HCT116 (cell line): ENCODE measurements at regions not wholly inside any gene's neighbourhood (a gene's known extent, or its start where the extent isn't known, plus 50 kb on each side); places are given as distances from the start of the nearest gene placed in this dataset.

Source experiments
- ATAC-seq: fragments of 200-7000 bp; cut with Tn5 transposase; 2 replicates; pipeline ENCODE4 v1.9.1; 2020; ENCODE audit warnings: mild to moderate bottlenecking, moderate library complexity
- BruUV-seq: library from RNA; stranded (reverse); fragments of 400-500 nt; replicated peaks from 2 replicates; lab custom pipeline; 2021; lab: Mats Ljungman, UMichigan
- CTCF ChIA-PET: fragments of 300-600 bp; sonication (Branson Sonifier 250); formaldehyde crosslinking; loops from one replicate; lab custom pipeline; 2021; ENCODE audit warnings: antibody characterized with exemption; lab: Charles Lee
- POLR2A ChIA-PET: fragments of 300-600, 350-600 bp; sonication (Branson Sonifier 250); formaldehyde crosslinking; loops from one replicate; lab custom pipeline; 2021; ENCODE audit warnings: antibody characterized with exemption; lab: Charles Lee
- RAD21 ChIA-PET, 2 experiments: fragments of 300-600 bp; sonication (Branson Sonifier 250); formaldehyde crosslinking; loops; one replicate each; lab custom pipeline; 2023; ENCODE audit warnings: low total read pairs in 2 of 2; ENCODE audit not compliant: uncharacterized antibody in 2 of 2, unreplicated experiment in 2 of 2, low non-redundant PET in 1 of 2; lab: Charles Lee
- DNase-seq: peaks from one replicate; pipeline ENCODE4 v3.0.0-alpha.2; 2010; ENCODE audit warnings: low read depth, low spot score
- H2AFZ ChIP-seq: fragments of 200-600 bp; shearing (Covaris generic), sonication (generic); 2 replicates; pipeline ENCODE4 v1.6.1; 2017; ENCODE audit warnings: low read depth, mixed run types, mixed read lengths, antibody characterized with exemption, low read length; ENCODE audit not compliant: poor library complexity, severe bottlenecking
- H3K27ac ChIP-seq: 2 replicates; pipeline ENCODE4 v1.5.1; 2012; ENCODE audit warnings: low read depth, low read length
- H3K27me3 ChIP-seq: fragments of 200-600 bp; sonication (generic); 2 replicates; pipeline ENCODE4 v1.6.1; 2016; ENCODE audit warnings: mixed run types, low read length, mixed read lengths; ENCODE audit not compliant: insufficient read depth
- H3K36me3 ChIP-seq, 2 experiments: fragments of 200-500 bp in 1 of 2; fragments of 200-600 bp in 1 of 2; sonication (Bioruptor generic) in 1 of 2; sonication (generic) in 1 of 2; 2 replicates each; pipeline versions ENCODE4 v1.5.1 to v1.6.1; 2014 to 2016; ENCODE audit warnings: low read length in 2 of 2, inconsistent platforms in 1 of 2, mixed read lengths in 1 of 2, mixed run types in 1 of 2; ENCODE audit not compliant: insufficient read depth in 2 of 2, control insufficient read depth in 1 of 2
- H3K4me1 ChIP-seq, 2 experiments: fragments of 200-600 bp in 1 of 2; sonication (generic) in 1 of 2; 2 replicates each; pipeline versions ENCODE4 v1.5.1 to v1.6.1; 2012 to 2017; ENCODE audit warnings: low read length in 2 of 2, inconsistent platforms in 1 of 2, mild to moderate bottlenecking in 1 of 2, mixed read lengths in 1 of 2, mixed run types in 1 of 2, moderate library complexity in 1 of 2; ENCODE audit not compliant: insufficient read depth in 2 of 2, control insufficient read depth in 1 of 2
- H3K4me2 ChIP-seq: fragments of 200-600 bp; sonication (generic); 2 replicates; pipeline ENCODE4 v1.6.1; 2017; ENCODE audit warnings: mixed run types, low read length, mixed read lengths
- H3K4me3 ChIP-seq, 2 experiments: fragments of 200-600 bp in 1 of 2; sonication (generic) in 1 of 2; replicated peaks in 1 of 2; 2 replicates each; pipeline ENCODE4 v1.5.1; 2011 to 2016; ENCODE audit warnings: low read length in 2 of 2, control low read depth in 1 of 2, low read depth in 1 of 2, mild to moderate bottlenecking in 1 of 2, mixed read lengths in 1 of 2, mixed run types in 1 of 2
- H3K79me2 ChIP-seq: fragments of 200-600 bp; sonication (generic); 2 replicates; pipeline ENCODE4 v1.6.1; 2017; ENCODE audit warnings: mild to moderate bottlenecking, mixed run types, low read length, moderate library complexity, mixed read lengths; ENCODE audit not compliant: insufficient read depth
- H3K9ac ChIP-seq: fragments of 200-600 bp; sonication (generic); 2 replicates; pipeline ENCODE4 v1.6.1; 2016; ENCODE audit warnings: low read length, mixed read lengths
- H3K9me2 ChIP-seq: fragments of 200-600 bp; sonication (generic), shearing (Covaris generic); 2 replicates; pipeline ENCODE4 v1.6.1; 2017; ENCODE audit warnings: mixed run types, mild to moderate bottlenecking, moderate library complexity; ENCODE audit not compliant: insufficient read depth
- H3K9me3 ChIP-seq, 2 experiments: fragments of 200-500 bp in 1 of 2; fragments of 200-600 bp in 1 of 2; sonication (Bioruptor generic) in 1 of 2; sonication (generic) in 1 of 2; 2 replicates each; pipeline ENCODE4 v1.6.1; 2014 to 2017; ENCODE audit warnings: low read length in 2 of 2, mixed read lengths in 2 of 2, inconsistent platforms in 1 of 2, low read depth in 1 of 2, mild to moderate bottlenecking in 1 of 2, mixed run types in 1 of 2, moderate library complexity in 1 of 2; ENCODE audit not compliant: control insufficient read depth in 1 of 2, insufficient read depth in 1 of 2
- H4K20me1 ChIP-seq: fragments of 200-600 bp; sonication (generic), shearing (Covaris generic); 2 replicates; pipeline ENCODE4 v1.6.1; 2017; ENCODE audit warnings: mixed run types, mild to moderate bottlenecking, moderate library complexity; ENCODE audit not compliant: insufficient read depth
- CBX3 ChIP-seq: IDR thresholded peaks from 2 replicates; pipeline ENCODE4 v1.6.1; 2012; ENCODE audit warnings: low read depth
- CEBPB ChIP-seq: IDR thresholded peaks from 2 replicates; pipeline ENCODE4 v1.6.1; 2012; ENCODE audit warnings: low read depth
- ELF1 ChIP-seq: IDR thresholded peaks from 2 replicates; pipeline ENCODE4 v1.6.1; 2012; ENCODE audit warnings: low read depth, borderline replicate concordance
- EZH2phosphoT487 ChIP-seq: fragments of 200-600 bp; IDR thresholded peaks from 2 replicates; pipeline ENCODE4 v1.6.1; 2018; ENCODE audit warnings: antibody characterized with exemption, borderline replicate concordance
- FOSL1 ChIP-seq: IDR thresholded peaks from 2 replicates; pipeline ENCODE4 v1.6.1; 2012; ENCODE audit warnings: low read depth
- JUND ChIP-seq: IDR thresholded peaks from 2 replicates; pipeline ENCODE4 v1.6.1; 2012
- POLR2A ChIP-seq: IDR thresholded peaks from 2 replicates; pipeline ENCODE4 v1.7.0; 2011; ENCODE audit warnings: borderline replicate concordance; ENCODE audit not compliant: insufficient read depth, insufficient read length; ENCODE audit errors: extremely low read depth
- POLR2AphosphoS5 ChIP-seq: IDR thresholded peaks from 2 replicates; pipeline ENCODE4 v1.6.1; 2011; ENCODE audit warnings: mild to moderate bottlenecking, low read depth, low read length, moderate library complexity
- RAD21 ChIP-seq: IDR thresholded peaks from 2 replicates; pipeline ENCODE4 v1.6.1; 2012; ENCODE audit warnings: low read depth, mild to moderate bottlenecking
- REST ChIP-seq: IDR thresholded peaks from 2 replicates; pipeline ENCODE4 v1.6.1; 2012; ENCODE audit warnings: low read depth
- YY1 ChIP-seq: IDR thresholded peaks from 2 replicates; pipeline ENCODE4 v1.6.1; 2011; ENCODE audit warnings: low read length, low read depth, moderate library complexity, mild to moderate bottlenecking; ENCODE audit not compliant: insufficient replicate concordance; ENCODE audit errors: extremely low read depth
- ZFX ChIP-seq: fragments of 450-650 bp; IDR thresholded peaks from 2 replicates; pipeline ENCODE4 v1.6.1; 2017
- intact Hi-C: fragments of 100-400 bp; cut with micrococcal nuclease; formaldehyde crosslinking; loops from 2 replicates; pipeline ENCODE4 v1.10.0; 2022
- TF ChIP-seq, protein P1 (sequence below), 3 experiments: fragments of 200-600 bp in 1 of 3; sonication (generic) in 1 of 3; IDR thresholded peaks in 2 of 3; conservative IDR thresholded peaks in 1 of 3; 2 replicates each; pipeline ENCODE4 v1.5.1; 2012 to 2017; ENCODE audit warnings: low read depth in 2 of 3, low read length in 2 of 3, antibody characterized with exemption in 1 of 3, borderline replicate concordance in 1 of 3, control low read depth in 1 of 3, mild to moderate bottlenecking in 1 of 3, mixed read lengths in 1 of 3, mixed run types in 1 of 3, moderate library complexity in 1 of 3; ENCODE audit not compliant: insufficient read depth in 1 of 3

- TF ChIP-seq CEBPB: no peak
- no peak for TF ChIP-seq REST
- TF ChIP-seq, protein P1, sequence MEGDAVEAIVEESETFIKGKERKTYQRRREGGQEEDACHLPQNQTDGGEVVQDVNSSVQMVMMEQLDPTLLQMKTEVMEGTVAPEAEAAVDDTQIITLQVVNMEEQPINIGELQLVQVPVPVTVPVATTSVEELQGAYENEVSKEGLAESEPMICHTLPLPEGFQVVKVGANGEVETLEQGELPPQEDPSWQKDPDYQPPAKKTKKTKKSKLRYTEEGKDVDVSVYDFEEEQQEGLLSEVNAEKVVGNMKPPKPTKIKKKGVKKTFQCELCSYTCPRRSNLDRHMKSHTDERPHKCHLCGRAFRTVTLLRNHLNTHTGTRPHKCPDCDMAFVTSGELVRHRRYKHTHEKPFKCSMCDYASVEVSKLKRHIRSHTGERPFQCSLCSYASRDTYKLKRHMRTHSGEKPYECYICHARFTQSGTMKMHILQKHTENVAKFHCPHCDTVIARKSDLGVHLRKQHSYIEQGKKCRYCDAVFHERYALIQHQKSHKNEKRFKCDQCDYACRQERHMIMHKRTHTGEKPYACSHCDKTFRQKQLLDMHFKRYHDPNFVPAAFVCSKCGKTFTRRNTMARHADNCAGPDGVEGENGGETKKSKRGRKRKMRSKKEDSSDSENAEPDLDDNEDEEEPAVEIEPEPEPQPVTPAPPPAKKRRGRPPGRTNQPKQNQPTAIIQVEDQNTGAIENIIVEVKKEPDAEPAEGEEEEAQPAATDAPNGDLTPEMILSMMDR (IDR thresholded peaks at IDR 0.05 in 2 of 3, conservative IDR thresholded peaks at IDR 0.05 in 1 of 3; ENCODE audit: borderline replicate concordance in 1 of 3, insufficient read depth in 1 of 3, low read depth in 2 of 3, low read length in 2 of 3): no peak
- no peak for TF ChIP-seq POLR2A
- no peak for TF ChIP-seq YY1
- TF ChIP-seq ELF1: no peak
- TF ChIP-seq RAD21: no peak
- TF ChIP-seq POLR2AphosphoS5: no peak
- no peak for TF ChIP-seq ZFX
- no peak for TF ChIP-seq CBX3
- TF ChIP-seq JUND: no peak
- no peak for TF ChIP-seq EZH2phosphoT487
- no peak for TF ChIP-seq FOSL1
- TF ChIP-seq, all 23 proteins: peak for 0
- H3K27me3 ChIP-seq: no peaks in the 10 kb centered on the region
- H3K79me2 ChIP-seq: no peaks in the 10 kb centered on the region
- ChIA-PET CTCF (no interaction called here), RAD21 (no interaction called here), POLR2A (no interaction called here)
- peaks cover 0 to 4% of the 10 kb centered on the region in 2 experiments; a peak in 1 of 4 replicates for H3K4me1 ChIP-seq
- no peaks in the 10 kb centered on the region for H4K20me1 ChIP-seq
- no peaks in the 10 kb centered on the region for H3K9me2 ChIP-seq
- no peak overlapping the region for H3K4me2 ChIP-seq
- ATAC-seq (no peak), DNase-seq (no peak)
- no peak overlapping the region for H3K27ac ChIP-seq
- no TSS peak for BruUV-seq
- H3K4me3 ChIP-seq: no peak overlapping the region
- H2AFZ ChIP-seq: no peak overlapping the region
- H3K9ac ChIP-seq: no peak overlapping the region
- no peaks in the 10 kb centered on the region for H3K36me3 ChIP-seq
- H3K9me3 ChIP-seq: no peaks in the 10 kb centered on the region
- intact Hi-C loops: no loop called here
Measured at GRCh38 chr14:96959992-96960391, 162.8 kb downstream of the VRK1 start.
